OCI-M2 (cell line): ENCODE measurements at regions not wholly inside any gene's neighbourhood (a gene's known extent, or its start where the extent isn't known, plus 50 kb on each side); places are given as distances from the start of the nearest gene placed in this dataset.

ENCODE experiments used
- DNase-seq: peaks from one replicate; lab custom pipeline; 2025; ENCODE audit not compliant: unreplicated experiment; lab: John Stamatoyannopoulos, UW

- DNase-seq, result no peak
These were observed 301.0 kb downstream of the PTEN start for GRCh38 chr10:88164471-88164870.

GRCh38 chr10:88165849-88166271 lies 302.4 kb downstream of the PTEN start:
- DNase-seq, result no peak

- no peak for DNase-seq
These were observed 305.0 kb downstream of the PTEN start for GRCh38 chr10:88168171-88169036.

GRCh38 chr10:88169037-88169319 lies 305.6 kb downstream of the PTEN start:
- DNase-seq, result no peak

- no peak for DNase-seq
These were observed 307.2 kb downstream of the PTEN start for GRCh38 chr10:88170628-88171027.

GRCh38 chr10:88172159-88172558 lies 308.7 kb downstream of the PTEN start:
- DNase-seq, result no peak

- no peak for DNase-seq
These were observed 311.0 kb downstream of the PTEN start for GRCh38 chr10:88174391-88174790.

- DNase-seq, result no peak
These were observed 315.3 kb downstream of the PTEN start for GRCh38 chr10:88178758-88179157.

- no peak for DNase-seq
These were observed 316.4 kb downstream of the PTEN start for GRCh38 chr10:88179831-88180230.

- no peak for DNase-seq
These were observed 318.6 kb downstream of the PTEN start for GRCh38 chr10:88181902-88182600.

- DNase-seq, result no peak
These were observed 319.1 kb downstream of the PTEN start for GRCh38 chr10:88182601-88182930.

GRCh38 chr10:88184543-88185297 lies 321.3 kb downstream of the PTEN start:
- DNase-seq, result no peak

- DNase-seq, result no peak
These were observed 322.4 kb downstream of the PTEN start for GRCh38 chr10:88185830-88186229.

- no peak for DNase-seq
These were observed 322.9 kb downstream of the PTEN start for GRCh38 chr10:88186335-88186734.

- DNase-seq, result no peak
These were observed 324.0 kb downstream of the PTEN start for GRCh38 chr10:88187472-88187871.

- no peak for DNase-seq
These were observed 326.7 kb downstream of the PTEN start for GRCh38 chr10:88190123-88190522.

GRCh38 chr10:88190540-88191235 lies 327.3 kb downstream of the PTEN start:
- no peak for DNase-seq

- no peak for DNase-seq
These were observed 329.6 kb downstream of the PTEN start for GRCh38 chr10:88193018-88193417.

GRCh38 chr10:88194041-88194887 lies 330.8 kb downstream of the PTEN start:
- no peak for DNase-seq

GRCh38 chr10:88194961-88195367 lies 331.5 kb downstream of the PTEN start:
- no peak for DNase-seq
